H1 (cell line): ENCODE measurements at regions not wholly inside any gene's neighbourhood (a gene's known extent, or its start where the extent isn't known, plus 50 kb on each side); places are given as distances from the start of the nearest gene placed in this dataset.

Source experiments
- CTCF ChIA-PET: fragments of 300-600 bp; sonication (Branson Sonifier 250); formaldehyde crosslinking; loops from one replicate; lab custom pipeline; 2021; ENCODE audit not compliant: partially characterized antibody; lab: Charles Lee
- POLR2A ChIA-PET: fragments of 300-600 bp; sonication (Branson Sonifier 250); formaldehyde crosslinking; loops from one replicate; lab custom pipeline; 2021; ENCODE audit warnings: inconsistent platforms; ENCODE audit not compliant: partially characterized antibody; lab: Charles Lee
- DNase-seq, 2 experiments: peaks; one replicate each; pipeline versions ENCODE4 v3.0.0 to v3.0.0-alpha.2; 2010 to 2022; ENCODE audit warnings: low spot score in 2 of 2, low read depth in 1 of 2, mixed read lengths in 1 of 2
- FAIRE-seq: peaks from 2 replicates; lab custom pipeline; 2011; peaks lifted over from hg19 to GRCh38; lab: Jason Lieb, UNC
- H2AFZ ChIP-seq: 2 replicates; pipeline ENCODE4 v1.8.1; 2012; ENCODE audit warnings: low read length, inconsistent platforms
- H2AK5ac ChIP-seq: 2 replicates; pipeline ENCODE4 v1.6.1; 2013; ENCODE audit warnings: low read depth, low read length
- H2BK120ac ChIP-seq: replicated peaks from 2 replicates; pipeline ENCODE3; 2013; ENCODE audit warnings: low read depth, low read length, inconsistent platforms
- H2BK12ac ChIP-seq: 2 replicates; pipeline ENCODE4 v1.6.1; 2013; ENCODE audit warnings: low read depth, low read length
- H2BK15ac ChIP-seq: 2 replicates; pipeline ENCODE4 v1.6.1; 2013; ENCODE audit warnings: low read length
- H2BK20ac ChIP-seq: 2 replicates; pipeline ENCODE4 v1.6.1; 2013; ENCODE audit warnings: low read length
- H2BK5ac ChIP-seq: 2 replicates; pipeline ENCODE4 v1.6.1; 2013; ENCODE audit warnings: low read depth, low read length
- H3K14ac ChIP-seq: 2 replicates; pipeline ENCODE4 v1.6.1; 2013; ENCODE audit warnings: inconsistent platforms; ENCODE audit not compliant: insufficient read length
- H3K18ac ChIP-seq: 2 replicates; pipeline ENCODE4 v1.6.1; 2013; ENCODE audit warnings: low read length; ENCODE audit errors: extremely low read depth
- H3K23ac ChIP-seq: 2 replicates; pipeline ENCODE4 v1.6.1; 2013; ENCODE audit warnings: inconsistent platforms; ENCODE audit not compliant: insufficient read length
- H3K23me2 ChIP-seq: 2 replicates; pipeline ENCODE4 v1.6.1; 2013; ENCODE audit warnings: low read depth, low read length
- H3K27ac ChIP-seq: 2 replicates; pipeline ENCODE4 v1.6.1; 2011; ENCODE audit warnings: low read depth, low read length, inconsistent platforms
- H3K27me3 ChIP-seq, 4 experiments: replicated peaks in 1 of 4; 1 replicate in 1 of 4; 2 replicates in 3 of 4; pipeline versions ENCODE4 v1.6.1 to v1.8.1; 2011 to 2013; ENCODE audit warnings: low read length in 3 of 4, mild to moderate bottlenecking in 3 of 4, inconsistent platforms in 2 of 4, mixed read lengths in 2 of 4, moderate library complexity in 1 of 4; ENCODE audit not compliant: control insufficient read depth in 3 of 4, insufficient read depth in 3 of 4; ENCODE audit errors: extremely low read depth in 1 of 4
- H3K36me3 ChIP-seq, 4 experiments: 2 replicates each; pipeline versions ENCODE4 v1.6.1 to v1.8.1; 2011 to 2013; ENCODE audit warnings: mild to moderate bottlenecking in 4 of 4, low read length in 3 of 4, moderate library complexity in 2 of 4, control low read depth in 1 of 4, inconsistent platforms in 1 of 4; ENCODE audit not compliant: insufficient read depth in 4 of 4, control insufficient read depth in 2 of 4
- H3K4ac ChIP-seq: replicated peaks from 2 replicates; pipeline ENCODE3; 2013; ENCODE audit warnings: low read length, low read depth, mixed read lengths, inconsistent platforms; ENCODE audit not compliant: insufficient read length
- H3K4me1 ChIP-seq, 4 experiments: replicated peaks in 1 of 4; 1 replicate in 1 of 4; 2 replicates in 3 of 4; pipeline versions ENCODE4 v1.6.1 to v1.8.1; 2011 to 2013; ENCODE audit warnings: low read length in 3 of 4, inconsistent platforms in 2 of 4, mixed read lengths in 1 of 4; ENCODE audit not compliant: insufficient read depth in 4 of 4, control insufficient read depth in 3 of 4
- H3K4me2 ChIP-seq, 2 experiments: 2 replicates each; pipeline versions ENCODE4 v1.6.1 to v1.8.1; 2011 to 2013; ENCODE audit warnings: low read depth in 2 of 2, low read length in 2 of 2, control low read depth in 1 of 2, inconsistent platforms in 1 of 2, mild to moderate bottlenecking in 1 of 2; ENCODE audit not compliant: insufficient read depth in 1 of 2
- H3K4me3 ChIP-seq, 4 experiments: fragments of 200-600, 300-600 bp in 1 of 4; sonication (generic), shearing (Covaris generic), sonication (Bioruptor Twin) in 1 of 4; 2 replicates each; pipeline versions ENCODE4 v1.5.1 to v1.8.1; 2011 to 2016; ENCODE audit warnings: low read length in 4 of 4, low read depth in 3 of 4, control low read depth in 2 of 4, inconsistent platforms in 2 of 4, mild to moderate bottlenecking in 2 of 4, mixed read lengths in 1 of 4, moderate library complexity in 1 of 4; ENCODE audit not compliant: insufficient read depth in 2 of 4; ENCODE audit errors: extremely low read depth in 1 of 4
- H3K56ac ChIP-seq: replicated peaks from 2 replicates; pipeline ENCODE3; 2013; ENCODE audit warnings: low read depth, mild to moderate bottlenecking, mixed read lengths, low read length, inconsistent platforms; ENCODE audit not compliant: insufficient read length
- H3K79me1 ChIP-seq: 2 replicates; pipeline ENCODE4 v1.6.1; 2013; ENCODE audit warnings: low read depth, low read length, control low read depth
- H3K79me2 ChIP-seq, 2 experiments: 2 replicates each; pipeline versions ENCODE4 v1.6.1 to v1.8.1; 2012 to 2013; ENCODE audit warnings: low read length in 2 of 2, mild to moderate bottlenecking in 2 of 2, inconsistent platforms in 1 of 2; ENCODE audit not compliant: insufficient read depth in 2 of 2, control insufficient read depth in 1 of 2
- H3K9ac ChIP-seq, 4 experiments: replicated peaks in 1 of 4; 1 replicate in 1 of 4; 2 replicates in 3 of 4; pipeline versions ENCODE4 v1.6.1 to v1.8.1; 2011 to 2013; ENCODE audit warnings: low read depth in 3 of 4, low read length in 3 of 4, control low read depth in 2 of 4, mild to moderate bottlenecking in 2 of 4, moderate library complexity in 2 of 4, inconsistent platforms in 1 of 4; ENCODE audit errors: extremely low read depth in 1 of 4
- H3K9me3 ChIP-seq, 2 experiments: 2 replicates each; pipeline versions ENCODE4 v1.6.1 to v1.8.1; 2012 to 2013; ENCODE audit warnings: mild to moderate bottlenecking in 2 of 2, moderate library complexity in 2 of 2, control low read depth in 1 of 2, inconsistent platforms in 1 of 2, low read depth in 1 of 2, low read length in 1 of 2, mixed read lengths in 1 of 2; ENCODE audit not compliant: insufficient read depth in 2 of 2
- H4K20me1 ChIP-seq, 2 experiments: replicated peaks in 1 of 2; 2 replicates each; pipeline versions ENCODE3 to v1.8.1; 2011 to 2013; ENCODE audit warnings: inconsistent platforms in 2 of 2, low read length in 2 of 2, mild to moderate bottlenecking in 1 of 2; ENCODE audit not compliant: insufficient read depth in 2 of 2, control insufficient read depth in 1 of 2
- H4K5ac ChIP-seq: 2 replicates; pipeline ENCODE4 v1.6.1; 2013; ENCODE audit warnings: low read length, low read depth, mixed read lengths, inconsistent platforms; ENCODE audit not compliant: insufficient read length
- H4K8ac ChIP-seq: 2 replicates; pipeline ENCODE4 v1.8.0; 2013; ENCODE audit warnings: mild to moderate bottlenecking, moderate library complexity, low read length, inconsistent platforms; ENCODE audit not compliant: insufficient read depth; ENCODE audit errors: extremely low read depth
- H4K91ac ChIP-seq: replicated peaks from 2 replicates; pipeline ENCODE3; 2013; ENCODE audit warnings: low read length, mixed read lengths, inconsistent platforms; ENCODE audit not compliant: insufficient read length
- CTBP2 ChIP-seq: IDR thresholded peaks from 2 replicates; pipeline ENCODE4 v1.7.0; 2011; ENCODE audit warnings: borderline replicate concordance, mild to moderate bottlenecking, moderate library complexity, mixed read lengths, low read length; ENCODE audit not compliant: insufficient read depth, insufficient read length
- KDM4A ChIP-seq: IDR thresholded peaks from one replicate; pipeline ENCODE4 v1.7.1; 2012; ENCODE audit warnings: low read depth, mild to moderate bottlenecking, moderate library complexity, low read length, inconsistent platforms; ENCODE audit not compliant: severe bottlenecking
- RAD21 ChIP-seq, 2 experiments: IDR thresholded peaks in 1 of 2; conservative IDR thresholded peaks in 1 of 2; 2 replicates each; pipeline ENCODE4 v1.6.1; 2011; ENCODE audit warnings: low read depth in 2 of 2, low read length in 2 of 2, improper control_type of control experiment in 1 of 2, inconsistent platforms in 1 of 2, mild to moderate bottlenecking in 1 of 2, moderate library complexity in 1 of 2
- SIX5 ChIP-seq: IDR thresholded peaks from 2 replicates; pipeline ENCODE4 v1.6.1; 2011; ENCODE audit warnings: mild to moderate bottlenecking, low read depth, low read length
- TAF1 ChIP-seq: IDR thresholded peaks from 2 replicates; pipeline ENCODE4 v1.6.1; 2011; ENCODE audit warnings: mild to moderate bottlenecking, low read depth, low read length
- TBP ChIP-seq: IDR thresholded peaks from 2 replicates; pipeline ENCODE4 v1.6.1; 2011; ENCODE audit warnings: low read depth, low read length, improper control_type of control experiment
- WGBS, 2 experiments: shearing (Covaris generic) in 1 of 2; methylation state at CpG; one replicate each; pipeline versions ENCODE4 v1.1.6 to v1.1.7; 2013 to 2015; ENCODE audit warnings: low lambda C conversion rate in 2 of 2, mixed read lengths in 2 of 2, inconsistent platforms in 1 of 2, low coverage in 1 of 2, missing lambda C conversion rate in 1 of 2; ENCODE audit not compliant: insufficient replicate concordance in 2 of 2, insufficient coverage in 1 of 2, insufficient read length in 1 of 2; ENCODE audit errors: extremely low coverage in 1 of 2, missing lambda C conversion rate in 1 of 2; 5-methylcytosine and 5-hydroxymethylcytosine counted together
- TF ChIP-seq, protein P1 (sequence below), 3 experiments: IDR thresholded peaks; 1 replicate in 2 of 3; 2 replicates in 1 of 3; pipeline versions ENCODE4 v1.5.1 to v1.6.1; 2011; ENCODE audit warnings: low read length in 3 of 3, mild to moderate bottlenecking in 3 of 3, inconsistent platforms in 2 of 3, low read depth in 1 of 3, moderate library complexity in 1 of 3; ENCODE audit not compliant: insufficient read depth in 1 of 3; ENCODE audit errors: control extremely low read depth in 1 of 3

DNA sequence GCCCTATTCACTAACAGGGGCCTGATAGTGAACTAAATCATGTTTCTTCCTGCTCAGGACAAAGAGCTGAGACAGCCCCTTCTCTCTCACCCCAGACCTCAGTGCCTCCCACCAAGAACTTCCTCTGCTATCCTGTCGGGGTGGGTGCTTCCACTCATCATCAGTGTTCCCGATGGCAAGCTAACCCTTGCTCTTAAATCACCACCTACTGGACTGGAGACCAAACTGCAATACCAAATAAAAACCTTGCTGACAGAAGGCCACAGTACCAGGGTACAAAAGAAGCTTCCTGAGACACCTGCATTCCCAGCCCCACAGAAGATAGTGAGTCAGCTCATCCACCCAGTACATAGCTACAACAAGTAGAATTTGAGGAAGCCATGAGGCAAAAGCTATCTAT, 799.5 kb downstream of the LTN1 start:
- Histone ChIP-seq H3K9ac (no peak overlapping the region), H3K56ac (no peak overlapping the region), H3K23me2 (no peaks in the 10 kb centered on the region), H3K23ac (no peak overlapping the region), H3K4me3 (no peak overlapping the region), H3K4me1 (no peaks in the 10 kb centered on the region), H2BK5ac (no peak overlapping the region), H3K4me2 (no peak overlapping the region), H4K5ac (no peak overlapping the region), H3K27ac (no peak overlapping the region), H2BK12ac (no peak overlapping the region), H3K27me3 (no peaks in the 10 kb centered on the region), H4K91ac (no peak overlapping the region), H3K14ac (no peak overlapping the region), H3K9me3 (no peaks in the 10 kb centered on the region; a peak in 1 of 4 replicates), H3K79me1 (no peaks in the 10 kb centered on the region), H3K36me3 (no peaks in the 10 kb centered on the region), H3K4ac (no peak overlapping the region), H2BK120ac (no peak overlapping the region), H2AFZ (no peak overlapping the region)
- no peak for DNase-seq
- FAIRE-seq: no peak
- POLR2A ChIA-PET: no interaction called here
- 43% methylated on average over 2 of the region's 2 CpGs; no CpG with 5 or more reads in 1 of the 2 experiments for WGBS, 2 experiments
- TF ChIP-seq TBP (no peak), TAF1 (no peak), KDM4A (no peak), CTBP2 (no peak), SIX5 (no peak), RAD21 (IDR thresholded peaks at IDR 0.05 in 1 of 2, conservative IDR thresholded peaks at IDR 0.05 in 1 of 2; ENCODE audit: low read depth in 2 of 2, low read length in 2 of 2) (peak; percentile 39 to 61; a peak in 3 of 4 replicates)
- TF ChIP-seq, protein P1, sequence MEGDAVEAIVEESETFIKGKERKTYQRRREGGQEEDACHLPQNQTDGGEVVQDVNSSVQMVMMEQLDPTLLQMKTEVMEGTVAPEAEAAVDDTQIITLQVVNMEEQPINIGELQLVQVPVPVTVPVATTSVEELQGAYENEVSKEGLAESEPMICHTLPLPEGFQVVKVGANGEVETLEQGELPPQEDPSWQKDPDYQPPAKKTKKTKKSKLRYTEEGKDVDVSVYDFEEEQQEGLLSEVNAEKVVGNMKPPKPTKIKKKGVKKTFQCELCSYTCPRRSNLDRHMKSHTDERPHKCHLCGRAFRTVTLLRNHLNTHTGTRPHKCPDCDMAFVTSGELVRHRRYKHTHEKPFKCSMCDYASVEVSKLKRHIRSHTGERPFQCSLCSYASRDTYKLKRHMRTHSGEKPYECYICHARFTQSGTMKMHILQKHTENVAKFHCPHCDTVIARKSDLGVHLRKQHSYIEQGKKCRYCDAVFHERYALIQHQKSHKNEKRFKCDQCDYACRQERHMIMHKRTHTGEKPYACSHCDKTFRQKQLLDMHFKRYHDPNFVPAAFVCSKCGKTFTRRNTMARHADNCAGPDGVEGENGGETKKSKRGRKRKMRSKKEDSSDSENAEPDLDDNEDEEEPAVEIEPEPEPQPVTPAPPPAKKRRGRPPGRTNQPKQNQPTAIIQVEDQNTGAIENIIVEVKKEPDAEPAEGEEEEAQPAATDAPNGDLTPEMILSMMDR (IDR thresholded peaks at IDR 0.05; ENCODE audit: control extremely low read depth in 1 of 3, insufficient read depth in 1 of 3, low read depth in 1 of 3, low read length in 3 of 3): peak in 2 of 3 experiments; percentile 27 to 48; a peak in 1 of 4 replicates
- TF ChIP-seq, all 59 proteins: peak for 2
- Histone ChIP-seq H2BK20ac (no peak overlapping the region), H3K79me2 (no peaks in the 10 kb centered on the region), H4K20me1 (no peaks in the 10 kb centered on the region), H3K18ac (no peak overlapping the region), H2AK5ac (no peak overlapping the region), H4K8ac (no peak overlapping the region), H2BK15ac (no peak overlapping the region)
- CTCF ChIA-PET: interaction anchor here (0.6 to 1.7 kb wide), 11 partner anchors 11 to 1257 kb away, joined by 3 to 7 read pairs (median 3); no protein-coding TSS in a partner anchor
